GM19395 (cell line): ENCODE measurements at regions not wholly inside any gene's neighbourhood (a gene's known extent, or its start where the extent isn't known, plus 50 kb on each side); places are given as distances from the start of the nearest gene placed in this dataset.

Source experiments
- ATAC-seq: cut with Tn5 transposase; IDR thresholded peaks from one replicate; pipeline ENCODE4 v1.9.1; 2021; ENCODE audit warnings: mild to moderate bottlenecking, moderate library complexity; ENCODE audit not compliant: unreplicated experiment

DNA sequence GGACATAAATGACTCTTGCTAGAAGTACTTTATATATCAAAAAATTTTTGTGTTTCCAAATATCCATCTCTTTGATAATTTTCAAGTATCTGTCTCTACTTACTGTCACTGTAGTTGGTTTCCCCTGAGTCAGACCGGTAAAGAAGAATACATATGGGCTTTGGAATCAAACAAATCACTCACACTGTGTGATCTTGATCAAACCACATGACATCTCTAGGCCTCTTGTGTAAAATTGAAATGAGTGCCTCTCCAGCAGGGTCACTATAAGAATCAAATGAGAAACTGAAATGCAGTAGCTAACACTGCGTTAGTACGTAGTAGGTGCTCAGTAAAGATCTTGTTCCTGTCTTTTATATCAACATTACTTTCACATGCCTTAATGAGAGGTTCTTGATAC lies 314.6 kb upstream of the STT3B start:
- ATAC-seq: no peak

DNA sequence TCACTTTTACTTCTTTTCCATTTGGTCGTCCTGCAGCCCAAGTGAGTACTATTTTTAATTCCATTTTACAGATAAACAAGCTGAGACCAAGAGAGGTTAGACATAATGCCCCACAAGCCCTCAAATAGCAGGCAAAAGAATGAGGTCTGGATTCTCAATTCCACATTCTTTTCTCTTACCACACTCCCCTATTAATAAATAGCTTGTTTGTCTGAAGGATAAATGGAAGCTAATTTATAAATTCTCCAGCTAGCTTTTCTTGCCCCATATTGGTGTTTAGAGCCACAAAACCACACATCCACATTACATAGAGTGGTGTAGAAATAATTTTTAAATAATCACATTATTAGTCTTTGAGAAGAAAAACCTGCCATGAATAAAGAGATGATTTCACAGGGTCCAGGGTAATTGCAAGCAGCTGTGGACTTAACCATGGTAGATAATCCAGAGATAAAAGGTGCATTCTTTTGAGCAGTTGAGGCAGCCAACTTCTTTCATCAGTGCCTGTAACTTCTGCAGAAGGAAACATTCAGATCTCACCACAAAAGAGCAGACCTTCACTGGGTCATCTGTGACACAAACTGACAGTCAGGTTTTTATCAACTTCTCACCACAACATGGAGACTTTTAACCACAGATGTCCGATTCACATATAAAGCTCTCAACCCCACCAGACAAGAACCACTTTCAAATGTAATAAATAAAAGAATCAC lies 313.4 kb upstream of the STT3B start:
- ATAC-seq: peak; percentile 70

DNA sequence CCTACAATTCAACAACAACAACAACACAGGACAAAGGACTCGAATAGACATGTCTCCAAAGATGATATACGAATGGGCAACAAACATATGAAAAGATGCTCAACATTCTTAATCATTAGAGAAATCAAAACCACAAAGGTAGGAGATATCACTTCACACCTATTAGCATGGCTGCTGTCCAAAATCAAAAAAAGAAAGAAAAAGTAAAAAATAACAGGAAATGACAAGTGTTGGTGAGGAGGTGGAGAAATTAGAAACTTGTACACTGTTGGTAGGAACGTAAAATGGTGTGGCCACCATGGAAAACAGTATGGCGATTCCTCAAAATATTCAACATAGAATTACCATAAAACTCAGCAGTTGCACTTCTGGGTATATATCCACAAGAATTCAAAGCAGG lies 312.3 kb upstream of the STT3B start:
- ATAC-seq: no peak

DNA sequence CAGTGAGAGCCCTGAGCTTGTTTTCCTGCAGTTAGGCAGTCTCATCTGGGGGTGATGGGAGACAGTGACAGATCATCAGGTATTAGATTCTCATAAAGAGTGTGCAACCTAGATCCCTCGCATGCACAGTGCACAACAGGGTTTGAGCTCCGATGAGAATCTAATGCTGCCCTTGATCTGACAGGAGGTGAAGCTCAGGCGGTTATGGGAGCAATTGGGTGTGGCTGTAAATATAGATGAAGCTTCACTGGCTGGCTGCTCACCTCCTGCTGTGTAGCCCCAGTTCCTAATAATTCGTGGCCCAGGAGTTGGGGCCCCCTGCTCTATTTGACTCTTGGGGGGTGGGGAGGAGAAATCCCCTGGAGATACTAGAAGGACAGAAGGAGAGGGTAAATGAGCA lies 309.4 kb upstream of the STT3B start:
- no peak for ATAC-seq

DNA sequence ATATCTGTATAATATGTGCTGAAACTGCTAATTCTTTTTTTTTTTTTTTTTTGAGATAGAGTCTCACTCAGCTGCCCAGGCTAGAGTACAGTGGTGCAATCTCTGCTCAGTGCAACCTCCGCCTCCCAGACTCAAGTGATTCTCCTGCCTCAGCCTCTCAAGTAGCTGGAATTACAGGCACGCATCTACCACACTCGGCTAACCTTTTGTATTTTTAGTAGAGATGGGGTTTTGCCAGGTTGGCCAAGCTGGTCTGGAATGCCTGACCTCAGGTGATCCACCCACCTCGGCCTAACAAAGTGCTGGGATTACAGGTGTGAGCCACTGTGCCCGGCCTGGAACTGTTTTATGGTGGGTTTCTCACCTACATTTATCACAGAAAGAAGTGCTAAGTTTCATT lies 307.8 kb upstream of the STT3B start:
- ATAC-seq: no peak

DNA sequence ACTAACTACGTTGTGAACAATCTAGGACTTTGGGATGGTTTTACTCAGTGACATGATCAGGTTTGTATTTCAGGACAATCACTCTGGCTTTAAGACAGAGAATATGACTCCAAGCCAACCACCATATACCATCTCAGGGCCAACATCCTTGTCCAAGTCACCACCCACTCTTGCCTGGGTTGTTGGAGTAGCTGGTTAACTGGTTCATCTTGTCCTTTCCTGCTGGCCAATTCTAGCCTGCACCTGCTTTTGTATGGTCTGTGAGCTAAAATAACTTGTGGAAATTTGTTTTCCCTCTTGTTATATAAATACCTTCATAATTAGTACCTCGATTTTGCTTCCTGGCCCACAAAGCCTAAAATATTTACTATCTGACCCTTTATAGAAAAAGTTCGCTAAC lies 306.8 kb upstream of the STT3B start:
- no peak for ATAC-seq

DNA sequence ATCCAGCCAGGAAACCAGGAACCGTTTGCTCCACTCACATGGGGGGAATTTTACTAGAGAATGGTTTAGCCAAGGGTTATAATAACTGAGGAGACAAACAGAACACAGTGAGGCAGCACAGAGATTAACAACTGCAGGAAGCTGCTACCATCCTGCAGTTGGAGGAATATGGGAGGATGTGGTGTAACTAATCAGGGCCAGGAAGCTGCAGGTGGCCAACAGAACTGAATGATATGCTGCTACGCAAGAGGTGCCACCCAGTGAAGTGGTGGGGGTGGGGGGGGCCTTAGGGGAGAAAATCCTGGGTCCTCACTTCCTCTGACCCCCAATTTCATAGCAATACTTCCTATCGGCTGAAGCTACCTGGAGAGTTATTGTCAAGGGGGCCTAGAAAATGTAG lies 306.4 kb upstream of the STT3B start:
- no peak for ATAC-seq

DNA sequence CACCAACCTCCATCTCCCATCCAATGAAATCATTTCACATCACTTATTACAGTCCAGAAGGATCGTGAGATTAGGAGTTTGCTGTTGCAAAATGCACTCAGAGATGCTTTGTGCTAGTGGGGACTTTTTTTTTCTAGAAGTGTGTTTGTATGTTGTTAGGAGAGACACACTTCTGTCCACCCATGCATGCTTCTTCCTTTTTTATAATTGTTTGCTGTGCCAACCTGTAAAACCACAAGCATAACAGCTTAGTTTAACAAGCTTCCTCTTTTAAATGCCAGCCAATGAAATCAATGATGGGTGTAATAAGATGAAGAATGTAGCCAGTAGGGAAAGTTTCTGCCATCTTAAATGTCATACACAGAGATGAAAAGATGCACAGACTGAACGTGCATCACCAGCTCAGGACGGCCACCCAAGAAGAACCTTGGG lies 305.6 kb upstream of the STT3B start:
- ATAC-seq: no peak

DNA sequence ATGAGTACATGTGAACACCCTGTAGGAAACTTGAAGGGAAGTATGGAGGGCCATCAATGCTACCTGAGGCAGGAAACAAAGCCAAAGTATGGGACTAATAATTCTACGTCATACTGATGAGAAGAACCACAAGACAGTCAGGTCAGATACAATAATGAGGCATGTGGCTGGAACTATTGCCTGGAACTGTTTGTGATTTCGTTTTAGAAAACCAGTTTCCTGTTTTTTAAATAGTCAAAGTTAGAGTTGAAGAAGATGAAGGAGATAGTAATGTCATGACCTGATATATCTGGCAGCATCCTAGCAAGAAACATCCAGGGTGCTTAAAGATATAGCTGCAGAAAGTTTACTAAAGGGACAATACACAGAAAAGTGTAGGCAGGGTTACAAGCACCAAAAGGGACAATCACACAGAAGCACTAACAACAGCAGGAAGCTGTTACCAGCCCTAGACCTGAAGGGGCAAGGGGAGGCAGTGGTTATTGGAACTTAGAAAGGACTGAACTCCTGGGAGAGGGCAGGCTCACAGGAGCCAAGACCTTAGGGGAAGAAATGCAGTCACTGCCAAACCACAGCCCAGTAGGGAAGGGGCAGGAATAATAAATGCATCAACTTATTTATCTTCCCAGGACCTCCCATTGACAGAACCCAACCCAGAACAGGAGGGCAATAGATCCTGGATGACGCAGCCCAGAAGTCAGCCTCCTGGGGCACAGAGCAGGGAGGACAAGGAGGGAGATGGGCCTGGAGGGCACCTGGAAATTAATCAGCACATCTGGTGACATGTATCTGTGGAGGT lies 302.1 kb upstream of the STT3B start:
- peak; percentile 41 for ATAC-seq

DNA sequence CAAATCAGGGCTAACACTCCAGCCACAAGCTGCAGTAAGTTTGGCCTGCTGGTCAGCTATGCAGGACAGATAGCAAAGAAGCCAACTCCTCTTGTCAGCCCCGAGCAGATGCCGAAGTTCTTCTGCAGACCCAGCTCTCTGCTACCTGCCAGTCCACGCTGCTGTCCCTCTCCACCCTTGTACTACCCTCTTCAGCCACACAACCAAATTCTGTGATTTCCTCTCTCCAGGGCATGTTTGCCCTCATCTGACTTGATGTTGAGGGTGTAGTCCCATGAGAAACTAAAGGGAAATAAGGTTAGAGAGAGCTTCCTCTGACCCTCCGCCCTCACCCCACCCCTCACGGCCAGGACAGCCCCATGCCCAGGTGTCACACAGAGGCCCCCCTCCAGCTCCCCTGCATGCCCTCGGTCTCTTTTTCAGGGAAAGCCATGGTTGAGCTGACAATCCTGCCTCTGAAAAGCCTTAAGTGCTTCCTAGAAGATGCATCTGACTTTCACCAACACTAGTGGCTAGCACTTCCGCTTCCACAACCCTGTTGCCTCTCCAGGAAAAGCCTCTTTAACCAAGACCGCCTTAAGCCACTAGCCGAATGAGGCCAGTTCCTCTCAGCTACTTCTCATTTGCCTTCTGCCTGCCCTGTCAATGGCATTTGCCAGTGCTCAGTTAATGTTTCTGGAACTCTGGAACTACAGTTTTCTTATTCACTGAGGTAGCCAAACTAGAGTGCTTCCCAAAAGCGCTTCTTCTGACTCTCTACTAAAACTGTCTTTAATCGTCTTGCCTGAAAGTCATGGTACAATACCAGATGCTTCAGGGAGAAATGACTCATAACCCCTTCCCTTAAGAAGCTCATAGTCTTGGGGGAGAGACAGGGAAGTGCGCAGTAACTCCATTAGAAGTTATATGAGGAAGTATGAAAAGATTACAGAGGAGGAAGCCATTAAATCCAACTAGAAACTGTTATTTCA lies 300.4 kb upstream of the STT3B start:
- ATAC-seq: peak; percentile 52

DNA sequence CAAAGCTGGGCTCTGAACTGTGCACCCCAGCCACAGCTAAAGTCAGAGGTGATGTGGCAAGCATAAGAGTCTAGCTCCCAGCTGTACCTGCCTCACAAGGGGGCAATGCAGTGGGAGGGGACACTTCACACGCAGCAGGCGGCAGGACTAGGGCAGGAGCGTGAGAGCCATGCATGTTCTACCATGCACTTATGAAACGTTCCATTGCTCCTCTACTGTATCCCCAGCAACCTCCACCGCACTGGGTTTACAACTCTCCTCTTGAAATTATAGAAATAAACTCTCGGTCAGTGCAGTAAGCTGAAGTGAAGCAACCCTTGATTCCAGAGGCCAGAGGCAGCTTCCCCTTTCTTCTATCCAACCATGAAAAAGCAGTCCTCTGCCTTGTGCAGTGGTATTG lies 298.6 kb upstream of the STT3B start:
- ATAC-seq: no peak

DNA sequence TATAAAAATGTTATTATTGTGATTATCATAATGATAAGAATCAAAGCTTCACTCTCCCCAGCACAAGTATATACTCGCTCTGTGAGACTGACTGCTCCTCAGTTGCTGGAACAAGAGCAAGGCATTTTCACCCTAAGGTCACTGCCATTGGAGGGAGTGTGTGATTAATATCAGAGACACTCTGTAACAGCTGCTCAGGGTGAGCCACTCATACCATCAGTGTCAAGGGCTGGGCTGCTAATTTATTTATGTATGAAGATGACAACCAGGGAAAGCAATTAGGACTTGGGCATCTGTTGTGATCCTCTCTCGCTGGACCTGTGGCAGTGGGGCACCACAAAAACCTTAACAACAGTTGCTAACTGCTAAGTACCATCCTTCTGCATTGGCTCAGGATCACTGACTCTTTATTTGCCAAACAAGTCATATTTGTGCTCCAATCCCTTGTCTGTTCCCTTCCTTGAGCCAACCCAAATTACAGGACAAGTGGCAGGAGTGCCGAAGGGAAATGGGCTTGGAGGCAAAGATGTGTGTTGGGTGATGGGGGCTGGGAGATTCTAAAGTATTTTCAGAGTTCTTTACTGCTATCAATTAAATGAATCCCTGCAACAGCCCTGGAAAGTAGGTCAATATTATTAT lies 297.5 kb upstream of the STT3B start:
- no peak for ATAC-seq

DNA sequence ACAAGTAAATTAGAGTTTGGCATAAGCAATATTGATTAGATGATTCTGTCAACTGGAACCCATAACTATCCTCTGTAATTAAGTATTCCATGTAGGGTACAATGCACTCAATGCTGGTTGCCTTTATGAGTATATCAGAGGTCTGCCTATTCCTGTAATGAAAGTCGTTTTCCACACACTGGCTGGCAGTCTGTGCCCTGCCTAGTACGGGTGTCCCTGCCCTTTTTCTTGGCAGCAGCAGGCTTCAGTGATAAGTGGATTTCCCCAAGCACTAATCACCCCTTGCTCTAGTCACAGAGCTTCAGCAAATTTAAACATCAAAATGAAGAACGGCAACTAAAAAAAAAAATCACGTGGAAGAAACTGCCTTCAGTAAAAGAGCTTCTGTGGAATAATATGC lies 294.8 kb upstream of the STT3B start:
- no peak for ATAC-seq

DNA sequence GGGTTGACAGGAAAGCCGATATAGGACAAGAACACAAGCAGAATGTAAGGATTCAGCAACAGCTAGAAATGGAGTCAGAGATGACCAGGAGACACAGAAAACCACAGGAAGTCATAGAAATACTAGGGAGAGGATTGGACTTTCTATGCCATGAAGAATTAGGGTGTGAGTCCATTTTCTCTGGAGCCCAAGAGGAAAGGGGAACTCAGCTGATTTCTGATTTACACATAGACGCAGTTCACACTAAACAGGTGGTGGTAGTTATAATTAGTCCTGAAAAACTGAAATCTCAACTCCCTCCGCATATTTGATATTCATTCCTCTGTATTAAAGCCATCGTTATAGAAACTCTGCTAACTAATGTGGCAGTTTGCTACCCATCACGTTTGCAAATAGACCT lies 292.7 kb upstream of the STT3B start:
- ATAC-seq: no peak

DNA sequence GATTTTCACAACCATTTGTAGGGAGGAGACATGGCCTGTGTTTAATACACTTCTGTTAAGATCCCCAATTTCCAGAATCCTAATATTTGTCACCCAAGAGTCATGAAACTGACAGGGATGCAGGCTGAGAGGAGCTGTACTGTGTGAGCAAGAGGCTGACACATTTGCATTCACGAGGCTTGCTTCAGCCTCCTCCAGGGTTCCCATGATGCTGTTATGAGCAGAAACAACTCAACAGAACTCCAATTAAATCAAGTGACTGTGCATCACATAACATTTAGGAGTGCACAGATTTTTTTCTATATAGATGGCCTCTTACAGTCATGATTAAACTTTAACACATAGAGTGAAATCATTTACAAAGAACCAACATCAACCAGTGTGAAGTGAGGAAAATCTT lies 292.3 kb upstream of the STT3B start:
- ATAC-seq: peak; percentile 31

DNA sequence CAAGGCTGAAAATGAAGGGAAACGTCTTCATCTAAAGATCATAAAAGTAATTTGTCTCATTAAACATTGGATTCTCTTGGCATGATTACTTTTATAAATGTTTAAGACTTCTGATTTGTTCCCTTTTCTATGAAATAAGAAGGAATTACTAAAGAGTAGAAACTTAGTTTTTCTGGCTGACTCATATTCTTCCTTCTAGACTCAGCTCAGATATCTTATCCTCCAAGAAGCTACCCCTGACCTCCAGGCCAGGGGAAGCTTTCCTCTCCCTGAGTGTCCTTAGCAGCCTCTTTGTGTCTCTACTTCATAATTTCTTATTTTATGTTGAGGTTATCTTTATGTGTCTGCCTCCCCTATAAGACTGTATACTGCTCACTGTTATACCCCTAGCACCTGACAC lies 291.9 kb upstream of the STT3B start:
- ATAC-seq: peak; percentile 35

DNA sequence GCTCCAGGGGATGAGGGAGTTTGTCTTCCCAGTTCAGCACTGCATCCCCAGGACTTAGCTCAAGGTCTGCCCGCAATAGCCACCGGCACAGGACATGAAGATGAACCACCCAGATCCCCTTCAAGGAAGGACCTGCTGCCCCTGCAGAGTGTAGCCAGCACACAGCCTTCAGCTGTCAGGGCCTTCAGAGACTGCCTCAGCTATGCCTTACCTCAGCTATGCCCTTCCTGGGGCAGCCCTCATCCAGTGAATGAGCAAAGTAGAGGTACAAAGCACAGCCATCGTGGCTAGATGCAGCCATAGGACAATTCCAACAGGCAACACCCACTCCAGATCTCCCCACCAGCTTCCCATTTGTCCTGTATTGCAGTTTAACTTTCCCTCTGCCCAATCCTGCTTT lies 291.2 kb upstream of the STT3B start:
- no peak for ATAC-seq

DNA sequence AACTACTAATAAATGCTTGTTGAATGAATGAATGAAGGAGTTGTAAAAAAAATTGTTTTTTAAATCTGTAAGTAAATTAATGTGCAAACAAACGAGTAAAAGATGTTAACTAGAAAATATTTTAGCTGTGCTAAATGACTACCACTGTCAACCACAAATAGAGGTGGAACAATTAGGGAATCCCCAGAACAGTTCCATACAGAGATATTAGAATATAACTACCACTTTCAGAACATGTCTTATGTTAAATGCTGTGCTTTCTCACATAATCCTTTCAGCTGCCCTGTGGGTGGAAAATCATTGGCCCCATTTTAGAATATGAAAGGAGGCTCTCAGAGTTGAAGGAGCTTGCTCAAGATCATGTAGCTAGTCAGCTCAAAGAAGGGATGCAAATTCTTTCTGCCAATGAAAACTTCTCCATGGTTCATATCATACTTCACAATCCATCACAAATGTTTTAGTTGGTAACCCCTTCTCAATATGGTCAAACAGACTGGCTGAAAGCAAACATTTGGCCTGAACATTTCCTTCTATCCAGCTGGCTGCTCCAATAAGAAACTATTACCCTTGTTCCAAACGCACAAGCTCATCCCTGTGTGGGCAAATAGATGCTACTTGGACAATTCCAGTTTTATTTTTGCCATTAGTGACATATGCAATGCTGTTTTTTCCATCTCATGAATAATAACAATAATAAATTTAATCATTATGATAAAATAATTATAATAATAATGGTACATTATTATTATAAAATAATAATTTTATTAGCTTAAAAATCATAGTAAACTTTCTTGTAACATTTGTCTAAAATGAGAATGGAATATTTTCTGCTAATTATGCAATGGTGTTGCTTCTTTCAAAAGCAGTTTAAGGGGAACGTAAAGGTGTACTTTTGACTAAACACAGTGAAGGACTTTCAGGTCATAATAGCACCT lies 290.4 kb upstream of the STT3B start:
- peak; percentile 76 for ATAC-seq

DNA sequence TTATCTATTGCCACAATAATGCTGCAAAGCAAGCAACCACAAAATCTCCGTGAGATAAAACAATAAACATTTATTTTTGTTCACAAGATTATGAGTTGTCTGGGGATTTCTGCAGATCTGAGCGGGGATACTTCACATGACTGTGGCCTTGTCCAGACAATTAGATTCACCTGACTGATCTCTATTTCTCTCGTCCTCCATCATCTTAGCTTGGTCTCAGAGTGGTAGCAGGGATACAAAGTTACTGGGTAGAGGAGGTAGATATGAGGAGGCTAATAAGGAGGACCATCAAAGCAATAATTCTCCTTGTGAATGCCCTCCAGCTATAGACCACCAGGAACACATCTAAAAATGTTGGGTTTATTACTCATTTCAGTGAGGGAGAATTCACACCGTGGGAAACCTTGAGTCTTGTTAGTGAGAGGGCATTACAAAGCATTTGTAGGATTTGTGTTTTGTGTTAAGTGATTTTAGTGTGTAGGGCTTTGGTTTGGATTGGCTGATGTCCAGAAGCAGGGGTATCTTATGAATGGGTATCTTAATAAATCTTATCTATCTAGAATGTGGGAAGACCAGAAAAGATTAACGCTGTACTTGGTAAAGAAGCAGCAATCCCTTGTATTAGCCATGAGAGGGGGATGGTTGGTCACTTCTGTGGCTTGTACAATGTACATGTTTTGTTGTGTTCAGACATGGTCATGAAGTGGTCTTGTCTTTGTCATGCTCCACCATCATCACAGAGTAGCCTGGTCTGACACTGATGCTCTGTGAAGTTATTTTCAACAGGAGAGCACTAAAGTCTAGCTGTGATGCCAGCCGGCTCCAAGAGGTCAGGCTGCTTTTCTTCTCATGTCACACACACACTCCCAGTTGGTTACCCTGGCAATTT lies 287.6 kb upstream of the STT3B start:
- no peak for ATAC-seq
